Embryonic facial prominence (tissue), 1 donor: ENCODE measurements at regions not wholly inside any gene's neighbourhood (a gene's known extent, or its start where the extent isn't known, plus 50 kb on each side); places are given as distances from the start of the nearest gene placed in this dataset.

ENCODE experiments used
- DNase-seq: peaks from one replicate; pipeline ENCODE4 v3.0.0-alpha.2; 2016; ENCODE audit errors: extremely low spot score

DNA sequence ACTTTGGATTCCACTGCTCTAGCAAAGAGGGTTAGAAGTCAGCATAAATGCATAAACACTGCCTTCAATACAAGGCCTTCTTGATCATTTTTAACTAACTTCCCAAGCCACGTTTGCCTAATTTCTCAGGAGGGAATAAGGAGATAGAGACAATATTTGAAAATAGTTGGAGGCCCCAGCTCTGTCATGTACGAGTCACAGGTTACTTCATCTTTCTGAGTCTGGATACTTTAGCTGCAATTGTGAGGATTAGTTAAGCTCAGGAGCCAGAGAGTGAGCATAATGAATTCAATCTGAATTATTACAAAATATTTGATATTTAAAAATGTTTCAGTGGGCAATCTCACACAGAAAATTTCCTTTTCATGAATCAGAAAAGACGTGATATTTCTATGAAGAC lies 298.9 kb downstream of the SHOX2 start:
- DNase-seq, result no peak

DNA sequence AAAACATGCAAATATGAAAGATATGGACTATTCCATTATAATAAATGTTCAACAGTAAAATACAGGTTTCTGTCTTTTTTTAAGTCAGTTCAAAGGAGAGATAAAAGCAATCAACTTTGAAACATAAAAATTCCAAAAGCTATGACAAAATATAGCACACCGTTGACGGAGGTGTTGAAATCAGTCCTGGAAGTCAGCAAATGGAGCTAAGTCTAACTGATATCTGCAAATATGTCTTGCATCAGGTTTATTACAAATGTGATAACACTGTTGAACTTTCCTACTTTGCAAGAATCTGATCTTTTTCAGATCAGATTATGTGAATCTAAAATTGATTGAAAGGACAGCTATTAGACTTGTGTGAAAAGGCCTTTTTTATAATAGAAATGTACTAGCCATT lies 300.7 kb downstream of the SHOX2 start:
- no peak for DNase-seq

DNA sequence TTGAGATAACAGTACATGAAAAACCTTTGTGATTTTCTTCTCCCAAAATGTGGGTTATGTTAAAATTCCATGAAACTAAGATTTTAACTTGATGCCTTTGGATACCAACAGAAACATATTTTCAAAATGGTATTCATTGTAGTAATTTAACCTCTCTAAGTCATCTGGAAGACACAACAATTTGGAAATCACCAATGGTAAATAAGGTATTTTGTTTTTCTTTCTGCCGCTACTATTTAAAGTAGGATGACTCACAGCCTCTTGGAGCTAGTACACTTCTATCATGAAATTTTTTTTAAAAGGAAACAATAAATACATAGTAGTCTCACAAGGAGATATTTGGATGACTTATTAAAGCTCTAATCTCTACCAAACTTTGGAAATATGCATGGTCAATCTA lies 291.6 kb upstream of the VEPH1 start:
- no peak for DNase-seq

DNA sequence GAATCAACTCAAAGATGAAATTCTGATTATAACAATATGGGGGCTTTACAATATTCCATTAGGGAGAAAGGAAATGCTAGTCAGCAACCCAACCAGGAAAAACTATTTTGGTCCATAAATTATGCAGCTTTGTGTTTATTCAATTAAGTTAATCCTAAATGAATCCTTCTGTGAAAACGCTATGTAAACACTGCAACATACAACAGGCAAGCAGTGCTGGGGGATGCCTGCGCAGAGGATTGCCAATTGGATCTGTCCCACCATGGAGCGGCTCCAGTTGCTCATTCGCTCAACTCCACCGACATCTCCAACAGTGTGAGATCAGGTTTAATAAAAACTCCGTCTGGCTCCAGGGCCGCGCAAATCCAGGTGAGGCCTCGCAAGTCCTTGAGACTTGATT lies 290.5 kb upstream of the VEPH1 start:
- peak; percentile 72 for DNase-seq

DNA sequence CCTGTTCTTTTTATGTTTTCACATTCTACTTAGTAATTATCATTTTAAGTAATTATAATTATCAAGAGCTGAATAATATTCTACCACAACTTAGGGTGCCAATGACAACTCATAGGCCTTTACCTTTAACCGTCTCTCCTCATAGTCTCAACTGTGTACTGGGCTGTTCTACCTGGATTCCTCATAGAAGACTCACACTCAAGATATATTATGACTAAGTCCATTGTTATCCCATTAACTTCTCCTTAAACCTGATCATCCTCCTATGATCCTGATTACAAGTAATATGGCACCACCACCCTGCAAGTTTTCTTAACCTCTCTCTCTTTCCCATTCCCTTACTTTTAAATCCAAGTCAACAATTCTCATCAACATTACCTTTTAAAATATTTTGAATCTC lies 285.9 kb upstream of the VEPH1 start:
- no peak for DNase-seq

DNA sequence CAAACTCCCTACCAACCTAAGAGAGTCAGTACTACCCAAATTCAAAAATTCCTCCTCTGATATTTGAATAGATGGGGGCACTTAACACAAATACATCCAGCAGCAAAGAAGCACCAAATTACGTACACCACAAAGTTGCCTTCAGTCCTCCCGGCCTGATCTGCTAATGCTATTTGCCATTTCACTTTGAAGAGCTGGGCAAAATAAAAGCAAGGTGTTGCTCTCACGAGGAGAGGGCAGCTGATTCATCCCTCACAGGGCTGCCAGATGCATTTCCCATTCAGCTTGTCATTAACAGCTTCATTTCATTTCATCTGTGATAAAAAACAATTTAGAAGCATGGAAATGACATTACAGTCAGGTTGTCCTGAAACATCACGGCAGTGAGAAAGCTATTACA lies 283.4 kb upstream of the VEPH1 start:
- DNase-seq, result no peak

DNA sequence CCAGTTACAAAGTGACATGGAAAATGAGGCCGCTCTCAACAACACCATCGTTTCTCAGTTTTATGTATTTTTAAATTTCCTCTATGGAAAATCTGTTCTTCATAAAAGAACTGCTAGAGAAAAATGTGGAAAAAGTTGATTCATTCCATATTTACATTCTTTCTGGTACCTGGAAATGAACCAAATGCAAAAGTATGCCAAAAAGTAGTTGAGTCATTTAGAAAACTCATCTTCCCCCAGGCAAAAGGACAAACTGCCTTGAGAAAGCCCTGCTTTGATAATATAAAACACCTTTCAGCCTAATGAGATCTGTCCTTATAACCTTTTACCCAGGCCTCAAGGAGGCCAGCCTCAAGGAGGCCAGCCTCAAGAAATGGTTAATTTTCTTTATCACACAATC lies 283.0 kb upstream of the VEPH1 start:
- DNase-seq, result peak; percentile 66

DNA sequence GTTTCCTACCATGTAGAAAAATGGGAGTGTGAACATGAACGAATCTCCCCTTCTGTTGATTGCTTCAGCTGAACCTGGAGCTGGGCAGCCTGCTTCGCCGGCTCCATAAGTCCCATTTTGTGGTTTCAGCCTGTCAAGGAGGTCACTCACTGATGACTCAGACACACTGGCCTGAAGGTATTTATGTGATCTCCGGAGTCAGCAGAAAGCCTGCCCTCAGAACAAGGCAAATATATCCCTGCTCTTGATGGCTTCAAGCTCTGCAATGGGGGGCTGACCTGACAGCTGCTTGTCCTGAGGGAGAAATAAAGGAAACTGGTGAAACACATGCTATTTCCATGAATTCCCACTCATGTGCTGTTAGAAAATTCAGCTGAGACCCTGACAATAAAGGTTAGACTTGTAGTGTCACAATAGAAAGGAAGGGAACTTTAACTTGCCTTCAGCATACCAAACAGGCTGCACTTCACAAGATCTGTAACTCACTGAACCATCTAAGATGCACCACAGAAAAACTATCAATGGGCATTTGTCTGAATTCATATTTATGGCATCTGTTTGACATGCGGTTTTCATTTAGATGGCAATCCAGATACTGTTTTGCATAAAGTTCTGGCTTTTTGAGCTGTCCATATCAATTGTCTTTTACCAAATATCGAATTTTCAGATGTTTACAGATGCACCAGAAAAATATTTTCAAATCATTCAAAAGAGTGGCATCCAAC lies 282.0 kb upstream of the VEPH1 start:
- no peak for DNase-seq

DNA sequence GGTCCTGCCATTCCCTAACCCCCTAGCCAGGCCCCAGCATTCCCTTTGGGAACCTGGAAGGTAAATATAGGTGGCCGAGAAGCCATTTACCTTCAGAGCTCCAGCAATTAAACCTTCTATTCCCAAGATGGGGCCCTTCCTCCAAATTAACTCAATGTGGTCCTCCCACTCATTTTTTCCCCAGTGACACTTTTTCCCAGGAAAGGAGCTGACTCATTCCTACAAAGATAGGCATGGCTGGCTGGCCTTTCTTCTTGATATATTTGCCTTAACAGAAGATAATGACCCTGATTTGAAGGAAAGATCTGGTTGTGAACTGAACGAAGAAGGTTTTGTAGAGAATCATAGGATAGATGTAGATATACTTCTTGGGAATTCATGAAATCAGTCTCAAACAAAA lies 279.0 kb upstream of the VEPH1 start:
- DNase-seq, result no peak

DNA sequence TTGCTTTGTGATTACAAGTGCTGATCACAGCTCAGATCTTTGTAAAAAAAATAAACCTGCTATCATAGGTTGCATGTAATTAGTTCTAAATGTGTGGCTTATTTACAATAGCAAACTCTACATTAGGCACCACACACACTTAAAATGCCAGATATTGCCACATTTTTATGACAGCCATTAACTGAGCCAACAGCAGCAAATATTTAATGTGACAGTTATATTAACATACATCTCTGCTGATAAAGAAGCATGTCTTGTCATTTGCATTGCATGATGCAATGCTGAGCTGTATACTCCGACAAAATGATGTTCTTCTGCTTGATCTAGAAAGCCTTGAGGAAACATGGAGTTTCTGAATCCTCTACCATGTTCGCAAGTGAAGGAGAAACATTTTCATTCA lies 273.6 kb upstream of the VEPH1 start:
- DNase-seq, result no peak

DNA sequence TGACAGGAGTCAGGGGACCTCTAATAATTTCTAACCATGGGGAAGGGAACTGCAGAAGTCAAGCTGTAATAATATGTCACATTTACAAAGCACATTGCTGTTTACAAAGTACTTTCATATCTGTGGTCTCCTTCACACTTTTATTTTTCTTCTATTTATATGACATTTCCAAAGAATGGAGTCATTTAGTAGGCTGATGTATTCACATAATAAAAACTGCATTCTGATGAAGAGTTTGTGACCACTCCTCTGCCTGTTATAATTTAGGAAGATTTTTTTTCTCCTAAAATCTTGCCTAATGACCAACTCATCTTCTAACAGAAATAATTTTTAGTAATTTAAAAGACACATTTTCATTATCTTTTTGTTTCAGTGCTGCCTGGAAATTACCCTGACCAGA lies 272.2 kb upstream of the VEPH1 start:
- no peak for DNase-seq

DNA sequence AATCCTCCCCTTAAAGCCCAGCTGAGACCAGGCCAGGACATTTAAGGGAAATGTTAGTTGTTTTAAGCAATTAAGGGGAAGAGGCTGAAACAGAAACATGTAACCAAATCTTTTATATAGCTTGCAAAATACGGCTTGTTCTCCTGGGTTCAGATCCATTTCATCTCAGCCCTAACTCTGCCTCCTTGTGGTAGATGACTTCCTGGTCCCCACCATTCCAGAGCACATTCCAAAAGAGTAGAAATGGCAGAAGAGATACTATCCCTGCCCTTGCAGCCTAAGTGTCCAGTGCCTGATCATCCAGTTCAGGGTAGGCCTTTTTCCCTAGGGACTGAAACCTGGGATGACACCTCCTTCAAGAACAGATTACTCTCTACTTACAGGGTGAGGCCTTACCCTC lies 266.2 kb upstream of the VEPH1 start:
- no peak for DNase-seq

DNA sequence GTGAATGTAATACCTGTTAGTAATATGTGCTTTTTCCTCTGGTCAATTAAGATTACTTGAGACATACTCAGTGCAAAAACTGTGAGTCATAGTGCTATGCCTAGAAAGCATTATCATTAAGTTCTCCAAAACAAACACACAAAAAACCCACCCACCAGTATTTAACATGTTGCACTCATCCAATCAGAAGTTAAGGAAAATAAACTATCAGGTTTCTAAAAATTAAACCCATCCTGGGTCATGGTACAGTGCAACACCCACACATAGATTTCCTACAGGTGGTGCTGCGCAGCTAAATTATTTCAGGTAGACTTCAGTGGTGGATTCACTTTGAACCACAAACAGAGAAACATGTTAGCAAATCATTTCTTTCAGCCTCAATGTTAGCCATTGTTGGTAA lies 264.4 kb upstream of the VEPH1 start:
- DNase-seq, result no peak

DNA sequence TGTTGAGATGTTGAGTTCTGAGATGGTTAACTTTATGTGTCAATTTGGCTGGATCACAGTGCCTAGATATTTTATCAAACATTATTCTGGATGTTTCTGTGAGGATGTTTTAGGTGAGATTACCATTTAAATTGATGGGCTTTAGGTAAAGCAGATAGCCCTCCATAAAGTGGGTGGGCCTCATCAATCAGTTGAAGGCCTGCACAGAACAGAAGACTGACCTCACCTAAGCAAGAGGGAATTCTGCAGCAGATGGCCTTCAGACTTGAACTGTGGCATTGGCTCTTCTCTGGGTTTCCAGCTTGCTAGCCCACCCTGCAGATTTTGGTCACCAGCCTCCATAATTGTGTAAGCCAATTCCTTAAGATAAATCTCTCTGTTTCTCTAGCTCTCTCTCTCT lies 260.4 kb upstream of the VEPH1 start:
- DNase-seq, result no peak

DNA sequence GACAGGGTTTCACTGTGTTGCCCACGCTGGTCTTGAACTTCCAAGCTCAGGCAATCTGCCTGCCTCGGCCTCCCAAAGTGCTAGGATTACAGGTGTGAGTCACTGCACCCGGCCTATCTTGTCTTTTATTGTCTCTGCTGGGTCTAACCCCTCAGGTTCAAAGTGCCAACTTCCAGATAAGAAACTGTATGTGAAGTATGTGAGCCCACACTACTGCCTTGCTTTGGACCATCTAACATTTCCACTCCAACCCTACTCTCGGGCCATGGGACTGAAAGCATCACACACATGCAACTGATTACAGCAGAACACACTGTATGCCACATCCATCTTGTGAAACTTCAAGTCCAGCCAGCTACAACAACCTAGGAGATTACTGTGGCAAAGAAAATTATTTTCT lies 256.1 kb upstream of the VEPH1 start:
- DNase-seq, result no peak

DNA sequence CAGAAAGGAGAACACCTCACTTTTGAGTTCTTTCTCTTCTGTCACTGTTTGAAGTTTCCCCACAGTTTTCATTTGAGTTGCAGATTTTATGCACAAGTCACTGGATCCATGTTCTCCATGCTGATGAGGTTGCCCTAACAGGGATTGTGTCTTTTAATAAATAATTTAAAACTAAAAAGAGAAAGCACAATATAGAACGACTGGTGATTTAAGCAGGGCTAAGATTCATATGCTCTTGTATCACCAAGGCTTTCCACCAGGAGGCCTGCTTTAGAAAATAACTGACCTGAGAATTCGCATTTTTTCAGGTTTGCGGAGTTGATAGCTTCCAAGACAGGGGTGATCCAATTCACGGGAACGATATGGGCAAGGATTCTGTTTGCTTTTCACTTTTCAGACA lies 252.0 kb upstream of the VEPH1 start:
- no peak for DNase-seq

DNA sequence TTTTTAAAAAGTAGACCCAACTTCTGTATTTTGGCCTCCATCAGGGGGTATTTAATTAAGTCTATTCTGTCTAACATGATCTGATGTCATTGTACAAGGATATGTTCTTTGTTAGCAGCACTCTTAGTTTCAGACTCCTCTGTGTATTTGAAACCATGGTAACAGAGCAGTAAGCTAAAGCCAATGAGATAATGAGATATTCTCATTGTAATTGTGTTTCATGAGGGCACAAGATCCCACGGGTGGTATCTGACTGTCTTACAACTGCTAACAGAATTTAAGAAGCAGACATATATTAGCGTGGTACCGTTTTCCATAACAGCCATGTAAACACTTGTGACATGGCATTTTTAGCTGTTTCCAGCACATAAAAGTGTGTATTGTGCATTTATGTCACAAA lies 251.2 kb upstream of the VEPH1 start:
- DNase-seq, result peak; percentile 16

DNA sequence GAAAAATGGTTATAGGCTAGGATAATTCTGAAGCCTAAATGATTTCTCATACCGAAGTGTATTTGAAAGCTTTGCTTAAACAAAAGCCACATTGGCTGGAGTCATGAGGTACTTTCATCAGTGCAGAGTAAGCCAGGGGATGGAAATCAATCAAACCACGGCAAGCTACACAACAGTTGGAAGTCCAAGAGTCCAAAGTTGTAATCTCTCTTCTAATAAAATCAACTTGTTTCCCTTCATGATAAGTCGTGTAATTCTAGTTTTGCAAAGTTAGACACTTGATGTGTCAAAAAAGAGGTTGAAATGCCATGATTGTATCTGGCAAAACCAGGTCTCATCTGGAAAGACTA lies 250.5 kb upstream of the VEPH1 start:
- DNase-seq, result no peak

DNA sequence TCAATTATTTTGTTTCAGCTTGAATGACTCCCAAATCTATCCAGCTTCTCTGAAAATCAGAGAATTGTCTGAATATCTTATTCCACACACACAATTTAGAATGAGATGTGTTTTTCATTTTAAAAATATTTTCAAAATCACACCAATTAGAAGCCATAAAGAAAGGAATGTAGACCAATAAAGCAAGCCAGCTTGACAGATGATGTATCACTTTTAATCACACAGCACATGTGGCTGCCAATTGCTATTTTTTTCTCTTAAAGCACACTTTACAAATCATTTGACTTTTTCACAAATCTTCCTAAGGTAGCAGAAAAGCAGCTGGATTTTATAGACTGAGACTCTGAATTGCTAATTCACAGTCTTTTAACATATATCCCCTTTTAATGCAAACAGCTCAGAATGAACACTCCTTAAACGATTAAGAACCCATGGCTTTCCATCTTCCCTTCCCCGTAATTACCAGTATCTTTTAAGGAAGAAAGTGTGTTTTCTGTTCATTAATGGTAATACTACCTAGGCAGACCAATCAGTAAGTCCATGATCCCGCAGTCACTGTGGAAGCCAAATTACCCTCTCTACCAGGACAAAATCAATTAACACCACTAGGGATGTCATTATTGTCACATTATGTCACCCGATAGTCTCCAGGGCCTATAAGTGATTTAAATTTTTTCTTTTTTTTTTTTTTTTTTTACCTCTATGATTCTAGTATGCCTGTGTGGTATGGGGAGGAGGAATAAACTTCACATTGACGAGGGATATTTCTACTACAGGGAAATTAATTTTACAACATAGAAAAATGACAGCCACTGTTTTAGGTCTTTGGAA lies 250.0 kb upstream of the VEPH1 start:
- no peak for DNase-seq

DNA sequence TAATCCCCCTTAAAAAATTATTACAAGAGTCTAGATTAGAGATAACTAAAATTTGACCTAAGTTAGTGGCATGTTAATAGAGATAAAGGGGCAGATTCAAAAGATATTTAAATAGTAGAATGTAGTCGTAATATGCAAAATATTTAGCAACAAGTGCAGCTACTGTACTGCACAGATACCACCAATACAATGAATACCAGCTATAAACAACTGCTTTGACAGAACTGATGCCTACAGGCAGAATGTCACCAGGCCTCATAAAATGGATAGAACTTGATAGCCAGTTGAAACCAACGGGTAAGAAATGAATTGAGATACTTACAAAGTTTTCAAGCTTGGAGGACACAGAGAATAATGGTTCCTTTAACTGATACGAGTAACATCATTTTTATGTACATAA lies 249.3 kb upstream of the VEPH1 start:
- DNase-seq, result no peak

DNA sequence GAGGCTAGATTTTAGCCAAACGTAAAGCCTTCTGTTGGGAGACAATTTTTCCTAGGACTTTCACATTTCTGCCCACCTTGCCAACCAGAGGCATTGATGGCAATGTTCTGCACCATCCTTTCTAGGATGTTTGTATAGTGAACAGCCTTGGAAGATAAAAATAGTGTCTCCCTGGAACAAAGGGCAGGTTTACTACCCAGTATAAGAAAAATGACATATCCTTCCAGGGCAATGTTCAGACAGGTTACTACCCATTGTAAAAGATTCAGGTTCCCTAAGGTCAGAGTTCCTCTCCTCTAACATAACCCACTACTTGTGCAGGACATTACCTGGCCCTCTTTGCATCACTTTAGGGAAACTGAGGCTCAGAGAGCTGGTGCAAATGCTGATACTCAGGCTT lies 248.2 kb upstream of the VEPH1 start:
- no peak for DNase-seq

DNA sequence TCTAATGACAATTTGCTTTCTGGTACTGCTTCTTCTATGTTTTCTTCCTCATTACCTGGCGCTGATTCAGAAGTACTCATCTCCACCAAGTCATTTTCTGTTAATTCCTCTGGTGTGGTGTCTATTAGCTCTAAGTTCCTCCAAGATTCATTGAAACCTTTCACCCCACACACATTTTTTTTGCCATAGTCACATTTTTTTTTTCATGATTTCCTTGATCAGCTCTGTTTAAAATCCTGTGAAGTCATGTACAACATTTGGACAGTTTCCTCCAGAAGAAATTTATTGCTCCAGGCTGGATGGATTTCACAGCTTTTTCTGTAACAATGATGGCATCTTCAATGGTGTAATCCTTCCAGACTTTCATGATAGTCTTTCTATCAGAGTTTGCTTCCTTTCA lies 243.2 kb upstream of the VEPH1 start:
- DNase-seq, result no peak

DNA sequence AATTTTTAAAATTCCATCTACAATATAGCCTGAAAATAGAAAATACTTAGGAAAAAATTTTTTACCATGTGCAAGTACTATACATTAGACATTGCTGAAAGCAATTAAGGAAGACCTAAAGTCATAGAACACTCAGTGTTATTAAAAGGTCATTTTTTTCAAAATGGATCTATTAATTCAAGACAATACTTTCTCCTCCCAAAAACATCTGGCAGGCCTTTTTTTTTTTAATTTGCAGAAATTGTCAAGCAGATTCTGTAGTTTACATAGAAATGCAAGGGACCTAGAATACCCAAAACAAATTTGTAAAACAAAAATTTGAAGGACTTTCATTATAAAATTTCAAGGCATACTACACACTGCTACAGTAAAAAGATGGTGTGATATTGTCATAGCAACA lies 238.4 kb upstream of the VEPH1 start:
- DNase-seq, result no peak

DNA sequence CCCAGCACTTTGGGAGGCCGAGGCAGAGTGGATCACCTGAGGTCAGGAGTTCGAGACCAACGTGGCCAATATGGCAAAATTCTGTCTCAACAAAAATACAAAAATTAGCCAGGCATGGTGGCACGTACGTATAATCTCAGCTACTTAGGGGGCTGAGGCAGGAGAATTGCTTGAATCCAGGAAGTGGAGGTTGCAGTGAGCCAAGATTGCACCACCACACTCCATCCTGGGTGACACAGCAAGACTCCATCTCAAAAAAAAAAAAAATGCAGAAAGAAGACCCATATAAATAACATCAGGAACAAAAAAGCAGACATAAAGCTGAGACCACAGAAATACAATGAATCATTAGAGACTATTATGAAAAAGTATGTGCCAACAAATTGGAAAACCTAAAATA lies 235.2 kb upstream of the VEPH1 start:
- DNase-seq, result no peak
